Retinal pigment epithelial cell (primary cell): ENCODE measurements at regions not wholly inside any gene's neighbourhood (a gene's known extent, or its start where the extent isn't known, plus 50 kb on each side); places are given as distances from the start of the nearest gene placed in this dataset.

Experiments used
- DNase-seq: peaks from one replicate; pipeline ENCODE4 v3.0.0-alpha.2; 2010; ENCODE audit warnings: low read depth
- H3K4me3 ChIP-seq: 2 replicates; pipeline ENCODE4 v1.5.1; 2011; ENCODE audit warnings: mild to moderate bottlenecking, low read length, control low read depth, moderate library complexity
- TF ChIP-seq, protein P1 (sequence below): conservative IDR thresholded peaks from 2 replicates; pipeline ENCODE4 v1.5.1; 2011; ENCODE audit warnings: low read depth, low read length, control low read depth, inconsistent platforms

DNA sequence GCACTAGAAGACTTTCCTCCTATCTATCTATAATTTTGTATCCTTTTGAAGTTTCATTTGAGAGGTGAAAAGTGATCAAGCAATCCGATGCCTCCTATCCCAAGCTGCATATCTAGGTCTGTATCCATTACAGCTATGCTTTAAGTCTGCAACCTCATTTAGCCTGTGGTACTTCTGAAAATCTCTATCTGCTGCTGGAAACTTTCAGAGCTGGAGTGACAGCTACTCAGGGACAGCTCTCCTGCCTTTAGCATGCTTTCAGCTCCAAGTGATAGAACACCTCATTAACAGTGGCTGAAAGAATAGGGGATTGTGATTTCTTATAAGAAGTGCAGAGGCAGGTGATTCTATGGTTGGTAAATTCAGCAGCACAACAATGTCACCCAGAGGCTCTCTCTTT, 1153.5 kb downstream of the AACS start:
- no peak overlapping the region for H3K4me3 ChIP-seq
- no peak for DNase-seq
- TF ChIP-seq, protein P1, sequence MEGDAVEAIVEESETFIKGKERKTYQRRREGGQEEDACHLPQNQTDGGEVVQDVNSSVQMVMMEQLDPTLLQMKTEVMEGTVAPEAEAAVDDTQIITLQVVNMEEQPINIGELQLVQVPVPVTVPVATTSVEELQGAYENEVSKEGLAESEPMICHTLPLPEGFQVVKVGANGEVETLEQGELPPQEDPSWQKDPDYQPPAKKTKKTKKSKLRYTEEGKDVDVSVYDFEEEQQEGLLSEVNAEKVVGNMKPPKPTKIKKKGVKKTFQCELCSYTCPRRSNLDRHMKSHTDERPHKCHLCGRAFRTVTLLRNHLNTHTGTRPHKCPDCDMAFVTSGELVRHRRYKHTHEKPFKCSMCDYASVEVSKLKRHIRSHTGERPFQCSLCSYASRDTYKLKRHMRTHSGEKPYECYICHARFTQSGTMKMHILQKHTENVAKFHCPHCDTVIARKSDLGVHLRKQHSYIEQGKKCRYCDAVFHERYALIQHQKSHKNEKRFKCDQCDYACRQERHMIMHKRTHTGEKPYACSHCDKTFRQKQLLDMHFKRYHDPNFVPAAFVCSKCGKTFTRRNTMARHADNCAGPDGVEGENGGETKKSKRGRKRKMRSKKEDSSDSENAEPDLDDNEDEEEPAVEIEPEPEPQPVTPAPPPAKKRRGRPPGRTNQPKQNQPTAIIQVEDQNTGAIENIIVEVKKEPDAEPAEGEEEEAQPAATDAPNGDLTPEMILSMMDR = no peak

DNA sequence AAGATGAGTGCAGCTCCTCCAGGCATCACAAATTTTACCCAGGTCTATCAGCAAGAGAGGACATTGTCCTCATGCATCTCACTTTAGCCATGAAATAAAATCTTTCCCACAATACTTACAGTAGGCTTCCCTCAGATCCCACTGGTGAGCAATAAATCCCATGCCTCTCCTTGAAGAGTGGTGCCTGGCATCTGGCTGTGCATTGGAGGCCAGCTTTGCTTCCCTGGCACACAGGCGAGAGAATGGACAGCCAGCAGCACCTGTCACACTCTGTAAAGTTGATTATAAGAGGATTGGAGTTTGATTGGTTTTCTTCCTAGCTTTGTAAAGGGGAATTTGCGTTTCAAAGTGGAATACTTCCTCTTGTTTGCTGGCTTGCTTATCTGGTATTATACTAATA, 1153.9 kb downstream of the AACS start:
- no peak for DNase-seq
- TF ChIP-seq, protein P1 = no peak
- H3K4me3 ChIP-seq = no peak overlapping the region

DNA sequence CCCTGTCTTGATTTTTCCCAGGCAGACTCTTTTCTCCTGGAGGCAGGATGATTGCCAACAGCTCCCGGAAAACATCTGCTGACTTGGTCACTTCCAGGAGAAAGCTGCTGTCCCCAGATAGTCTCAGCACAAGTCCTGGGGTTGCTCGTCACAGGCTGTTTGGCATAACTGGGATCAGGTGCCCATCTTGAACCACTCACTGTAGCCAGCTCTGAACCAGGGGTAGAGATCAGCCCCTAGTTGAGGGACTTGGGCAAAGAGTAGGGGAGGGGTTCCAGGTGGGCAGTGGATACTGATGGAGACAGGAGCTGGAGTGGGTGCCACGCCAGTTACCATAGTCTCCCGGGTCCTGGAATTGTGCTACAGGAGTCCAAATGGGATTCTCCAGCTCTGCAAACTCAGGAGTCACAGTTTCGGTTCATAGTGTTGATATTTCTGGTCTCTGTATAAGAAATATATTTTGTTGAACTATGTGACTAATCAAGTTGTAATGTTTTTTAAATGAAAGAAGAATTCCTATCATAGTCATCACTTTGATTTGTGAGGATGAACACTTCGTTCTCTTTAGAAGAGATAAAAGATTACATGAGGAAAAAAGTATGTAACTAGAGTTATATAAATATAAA, 1154.5 kb downstream of the AACS start:
- DNase-seq = no peak
- no peak overlapping the region for H3K4me3 ChIP-seq
- TF ChIP-seq, protein P1 = no peak

DNA sequence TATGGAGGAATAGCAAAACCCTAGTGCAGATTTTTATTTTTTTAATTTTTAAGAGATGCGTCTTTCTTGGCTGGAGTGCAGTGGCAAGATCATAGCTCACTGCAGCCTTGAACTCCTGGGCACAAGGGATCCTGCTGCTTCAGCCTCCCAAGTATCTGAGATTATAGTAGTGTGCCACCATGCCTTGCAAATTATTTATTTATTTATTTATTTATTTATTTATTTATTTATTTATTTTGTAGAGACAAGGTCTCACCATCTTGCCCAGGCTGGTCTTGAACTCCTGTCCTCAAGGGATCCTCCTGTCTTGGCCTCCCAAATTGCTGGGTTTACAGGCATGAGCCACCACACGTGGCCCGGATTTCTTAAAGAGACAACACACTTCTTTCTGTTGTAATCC, 1158.8 kb downstream of the AACS start:
- TF ChIP-seq, protein P1 = no peak
- no peak for DNase-seq
- H3K4me3 ChIP-seq = no peak overlapping the region

DNA sequence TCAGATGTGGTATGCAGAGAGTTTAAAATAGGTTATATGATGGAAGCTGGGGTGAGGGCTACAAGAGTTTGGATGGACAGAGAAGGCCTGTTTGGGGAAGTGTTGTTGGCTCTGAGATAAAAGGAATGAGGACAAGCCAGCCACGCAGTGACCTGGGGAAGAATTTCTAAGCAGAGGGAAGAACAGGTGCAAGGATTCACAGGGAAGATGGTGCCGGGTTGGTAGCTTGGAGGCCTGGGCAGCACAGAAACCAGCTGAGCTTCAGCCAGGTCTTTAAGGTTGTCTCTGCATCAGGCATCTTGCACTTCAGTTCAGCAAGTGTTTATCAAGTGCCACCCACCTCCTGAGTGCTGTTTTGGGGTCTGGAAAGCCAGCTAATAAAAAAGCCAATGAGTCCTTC, 1163.7 kb downstream of the AACS start:
- no peak overlapping the region for H3K4me3 ChIP-seq
- TF ChIP-seq, protein P1 = no peak
- no peak for DNase-seq

DNA sequence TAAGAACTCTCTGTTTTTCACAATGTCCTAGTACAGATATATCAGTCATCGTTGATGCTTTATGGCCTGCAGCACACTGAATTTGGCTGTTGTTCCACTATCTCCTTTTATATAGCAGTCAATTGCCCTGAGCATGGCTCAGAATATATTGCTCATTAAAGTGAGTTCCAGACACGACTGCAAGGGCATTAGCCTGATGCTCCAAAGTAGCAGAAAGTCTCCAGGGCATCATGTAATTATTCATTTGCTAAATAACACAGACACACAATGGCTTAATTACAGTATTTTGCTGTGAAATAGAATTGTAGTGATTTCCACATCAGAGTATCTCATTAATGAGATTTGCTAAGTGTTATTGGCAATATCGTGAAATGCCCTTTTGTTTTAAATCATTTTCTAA, 1167.5 kb downstream of the AACS start:
- no peak for DNase-seq
- TF ChIP-seq, protein P1 = no peak
- H3K4me3 ChIP-seq = no peak overlapping the region

DNA sequence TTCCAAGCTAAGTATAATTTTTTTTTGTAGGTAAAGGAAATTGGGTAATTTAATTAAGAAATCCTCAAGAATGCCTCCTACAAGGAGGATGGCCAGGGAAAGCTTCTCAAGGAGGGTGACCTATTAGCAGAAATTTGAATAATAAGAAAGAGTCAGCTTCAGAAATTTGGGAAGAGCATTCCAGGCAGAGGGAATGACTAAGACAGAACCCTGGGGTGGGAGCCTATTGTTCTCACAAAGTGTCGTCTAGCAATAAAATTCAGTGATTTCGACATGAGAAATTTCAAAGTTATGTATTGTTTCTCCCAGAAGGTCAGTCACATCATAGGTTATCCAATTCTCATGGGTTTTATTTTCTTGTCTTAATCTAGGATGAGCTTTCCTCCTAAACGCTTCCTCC, 1168.4 kb downstream of the AACS start:
- no peak for DNase-seq
- TF ChIP-seq, protein P1 = no peak
- no peak overlapping the region for H3K4me3 ChIP-seq
